ENCODE measurements at regions not wholly inside any gene's neighbourhood (a gene's known extent, or its start where the extent isn't known, plus 50 kb on each side); places are given as distances from the start of the nearest gene placed in this dataset.

- TF ChIP-seq MAX (IDR thresholded peaks at IDR 0.05; ENCODE audit: low read depth) (no peak), ZBTB33 (IDR thresholded peaks at IDR 0.05; ENCODE audit: borderline replicate concordance, low read depth) (no peak), CTCF (IDR thresholded peaks at IDR 0.05) (no peak), CHD2 (IDR thresholded peaks at IDR 0.05; ENCODE audit: low read length, partially characterized antibody) (no peak)
These were observed 89.0 kb upstream of the KCTD1 start for GRCh38 chr18:26637324-26637723.

All from SK-N-SH (cell line).